Astrocyte of the cerebellum (primary cell): ENCODE measurements at regions not wholly inside any gene's neighbourhood (a gene's known extent, or its start where the extent isn't known, plus 50 kb on each side); places are given as distances from the start of the nearest gene placed in this dataset.

Experiments
- DNase-seq: peaks from one replicate; pipeline ENCODE4 v3.0.0-alpha.2; 2011; ENCODE audit warnings: low read depth
- H3K4me3 ChIP-seq: 2 replicates; pipeline ENCODE4 v1.5.1; 2011; ENCODE audit warnings: mild to moderate bottlenecking, low read depth, low read length, moderate library complexity
- CTCF ChIP-seq: IDR thresholded peaks from 2 replicates; pipeline ENCODE4 v1.5.1; 2012; ENCODE audit warnings: low read length, low read depth, moderate library complexity, mild to moderate bottlenecking; ENCODE audit errors: missing control alignments
- in situ Hi-C: cut with HindIII; loops from 2 replicates; pipeline ENCODE4 v1.10.0; 2017; ENCODE audit warnings: low sequenced_read_pairs

DNA sequence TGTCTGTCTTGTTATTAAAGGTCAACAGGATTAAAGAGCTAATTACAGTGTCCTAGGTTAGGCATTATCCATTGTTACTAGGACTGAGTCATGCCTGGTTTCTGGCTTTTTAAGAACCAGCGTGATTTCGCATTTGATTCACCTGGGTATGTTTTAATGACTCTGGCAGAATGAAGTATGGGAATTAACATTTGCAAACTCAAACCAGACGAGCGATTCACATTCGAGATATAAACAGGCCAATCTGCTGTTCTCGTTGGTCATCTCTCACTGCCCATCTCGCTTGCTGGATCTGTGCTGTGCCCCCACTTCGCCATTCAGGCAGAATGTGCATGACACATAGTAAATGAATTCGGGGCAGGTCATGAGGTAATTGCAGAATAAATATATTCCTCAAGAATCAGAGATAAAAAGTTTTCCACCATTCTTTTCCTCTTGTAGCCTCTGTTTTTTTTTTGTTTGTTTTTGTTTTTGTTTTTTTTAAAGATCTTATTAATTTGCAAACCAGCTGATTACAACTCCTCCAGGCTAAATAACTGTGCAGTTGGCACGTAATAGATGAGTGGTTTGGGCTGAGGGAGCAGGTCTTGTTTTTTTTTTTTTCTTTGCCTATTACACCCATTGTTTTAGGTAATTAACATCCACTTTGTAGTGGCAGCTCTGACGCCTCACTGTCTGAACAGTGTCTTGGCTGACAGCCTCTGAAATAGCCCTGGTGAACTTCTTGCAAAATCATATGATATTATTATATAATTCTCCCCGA lies 313.5 kb upstream of the MSX2 start:
- no peak overlapping the region for H3K4me3 ChIP-seq
- TF ChIP-seq CTCF: no peak
- no peak for DNase-seq
- in situ Hi-C loops: no loop called here

- no peak for DNase-seq
- no peak overlapping the region for H3K4me3 ChIP-seq
- TF ChIP-seq CTCF: no peak
- in situ Hi-C loops: no loop called here
Observed at GRCh38 chr5:174411479-174411819, 312.9 kb upstream of the MSX2 start.

GRCh38 chr5:174412374-174412773 lies 312.0 kb upstream of the MSX2 start:
- DNase-seq: no peak
- in situ Hi-C loops: no loop called here
- no peak overlapping the region for H3K4me3 ChIP-seq
- TF ChIP-seq CTCF: no peak

- no peak for TF ChIP-seq CTCF
- no peak for DNase-seq
- in situ Hi-C loops: no loop called here
- no peak overlapping the region for H3K4me3 ChIP-seq
Observed at GRCh38 chr5:174412941-174413340, 311.4 kb upstream of the MSX2 start.

DNA sequence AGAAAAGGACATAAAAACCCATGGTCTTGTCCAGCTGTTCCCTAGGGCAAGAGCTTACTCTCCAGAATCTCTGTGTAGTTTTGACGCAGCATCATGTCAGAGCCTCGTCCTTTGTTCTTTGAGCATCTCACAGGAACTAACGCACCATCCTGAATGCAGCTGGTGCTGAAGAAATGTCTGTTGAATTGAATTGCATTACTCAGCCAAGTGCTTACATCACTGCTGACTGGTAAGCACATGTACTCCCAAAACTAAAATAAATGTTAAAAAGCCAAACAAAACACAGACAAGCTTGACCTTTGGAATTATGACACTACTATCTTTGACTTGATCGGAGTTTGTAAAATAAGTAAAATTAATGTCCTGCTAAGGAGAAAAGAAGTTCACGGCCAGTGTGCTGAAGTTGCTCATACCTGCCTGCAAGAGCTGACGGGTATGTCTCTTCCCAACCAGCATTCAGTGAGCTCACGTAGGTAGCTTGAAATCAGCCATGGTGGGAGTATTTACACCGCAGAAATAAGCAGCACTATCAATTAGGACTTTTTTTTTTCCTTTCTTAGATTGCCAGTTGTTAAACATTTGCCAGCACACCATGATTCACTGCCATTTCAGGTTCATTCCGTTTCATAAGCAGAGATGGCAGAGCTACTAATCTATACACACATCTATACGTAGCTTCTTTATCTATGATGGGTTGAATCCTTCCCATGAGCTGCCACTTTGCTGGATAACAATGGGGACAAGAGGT lies 310.6 kb upstream of the MSX2 start:
- no peak for TF ChIP-seq CTCF
- H3K4me3 ChIP-seq: no peak overlapping the region
- in situ Hi-C loops: no loop called here
- DNase-seq: no peak

DNA sequence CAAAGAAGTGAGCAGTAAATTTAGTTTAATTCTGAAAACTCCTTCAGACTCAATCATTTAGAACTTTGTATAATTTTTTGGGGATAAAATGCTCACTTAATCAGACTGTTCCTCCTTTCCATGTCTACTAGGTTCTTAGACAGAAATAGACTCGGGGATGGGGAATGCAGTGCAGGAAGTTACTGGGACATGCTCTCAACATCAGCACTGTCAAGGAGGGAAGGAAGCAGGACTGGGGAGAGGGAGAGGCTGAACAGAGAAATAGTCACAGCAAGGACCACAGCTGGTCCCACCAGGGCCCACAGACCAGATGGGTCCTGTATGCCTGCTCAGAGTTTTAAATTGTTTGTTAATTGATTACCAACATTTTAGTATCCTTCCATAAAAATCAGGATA lies 310.1 kb upstream of the MSX2 start:
- in situ Hi-C loops: no loop called here
- no peak overlapping the region for H3K4me3 ChIP-seq
- no peak for TF ChIP-seq CTCF
- no peak for DNase-seq
